T47D (cell line): ENCODE measurements at regions not wholly inside any gene's neighbourhood (a gene's known extent, or its start where the extent isn't known, plus 50 kb on each side); places are given as distances from the start of the nearest gene placed in this dataset.

Source experiments
- DNase-seq, 2 experiments: peaks; one replicate each; pipeline versions ENCODE4 v3.0.0 to v3.0.0-alpha.2; 2011 to 2012; ENCODE audit warnings: low read depth in 1 of 2, low spot score in 1 of 2
- JUND ChIP-seq: IDR thresholded peaks from 2 replicates; pipeline ENCODE4 v1.6.1; 2012; ENCODE audit warnings: low read depth
- in situ Hi-C: cut with HindIII; loops from 2 replicates; pipeline ENCODE4 v1.10.0; 2016; ENCODE audit warnings: low sequenced_read_pairs, low pct_unique_long_range_greater_than_20kb

DNA sequence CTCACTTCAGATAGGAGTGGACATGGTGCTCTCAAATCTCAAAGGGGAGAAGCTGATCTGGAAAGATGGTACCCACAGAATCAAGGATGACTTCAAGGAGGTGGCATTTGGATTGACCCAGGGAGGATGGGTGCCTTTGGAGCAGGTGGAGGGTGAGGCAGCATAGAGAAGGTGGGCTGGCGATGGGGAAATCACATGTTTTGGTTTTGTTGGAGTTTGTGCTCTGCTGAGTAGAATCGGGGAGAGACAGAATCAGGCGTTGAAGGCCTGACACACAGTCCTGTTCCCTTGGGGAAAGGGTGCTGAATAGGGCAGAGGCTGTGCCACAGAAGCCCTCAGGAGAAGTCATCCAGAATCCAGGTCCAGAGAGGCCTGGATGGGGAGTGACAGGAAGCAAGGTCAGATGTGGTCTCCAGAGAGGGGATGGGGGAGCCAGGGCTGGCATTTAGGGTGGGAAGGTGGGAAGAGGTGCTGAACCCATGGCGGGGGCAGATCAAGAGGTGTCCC is 291.1 kb downstream of the GLRX3 start:
- no peak for DNase-seq
- in situ Hi-C loops: no loop called here
- TF ChIP-seq JUND: no peak

GRCh38 chr10:130428936-130429335 is 292.7 kb downstream of the GLRX3 start:
- in situ Hi-C loops: no loop called here
- no peak for DNase-seq
- TF ChIP-seq JUND: no peak

GRCh38 chr10:130429809-130430208 is 293.6 kb downstream of the GLRX3 start:
- TF ChIP-seq JUND: no peak
- in situ Hi-C loops: no loop called here
- no peak for DNase-seq

DNA sequence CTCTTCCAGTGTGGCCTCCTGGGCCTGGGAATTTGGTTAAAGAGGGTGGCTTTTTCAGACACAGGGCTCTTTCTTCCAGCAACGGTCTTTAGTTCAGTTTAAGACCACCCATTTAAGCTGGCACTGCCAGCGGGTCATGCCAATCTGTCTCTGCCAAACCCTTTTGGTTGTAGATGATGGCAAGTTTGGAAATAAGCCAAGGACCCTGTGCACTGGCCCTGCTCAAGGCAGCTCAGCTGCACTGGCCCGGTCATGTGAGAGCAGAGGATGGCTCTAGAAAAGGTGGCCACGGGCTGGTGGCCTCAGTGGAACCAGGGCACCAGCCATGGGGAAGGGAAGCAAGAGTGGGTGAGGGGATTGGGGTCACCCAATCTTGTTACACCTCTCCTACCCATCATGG is 294.1 kb downstream of the GLRX3 start:
- DNase-seq: no peak
- no peak for TF ChIP-seq JUND
- in situ Hi-C loops: no loop called here

- no peak for DNase-seq
- in situ Hi-C loops: no loop called here
- TF ChIP-seq JUND: no peak
Observed at GRCh38 chr10:130430852-130431704, 294.9 kb downstream of the GLRX3 start.

DNA sequence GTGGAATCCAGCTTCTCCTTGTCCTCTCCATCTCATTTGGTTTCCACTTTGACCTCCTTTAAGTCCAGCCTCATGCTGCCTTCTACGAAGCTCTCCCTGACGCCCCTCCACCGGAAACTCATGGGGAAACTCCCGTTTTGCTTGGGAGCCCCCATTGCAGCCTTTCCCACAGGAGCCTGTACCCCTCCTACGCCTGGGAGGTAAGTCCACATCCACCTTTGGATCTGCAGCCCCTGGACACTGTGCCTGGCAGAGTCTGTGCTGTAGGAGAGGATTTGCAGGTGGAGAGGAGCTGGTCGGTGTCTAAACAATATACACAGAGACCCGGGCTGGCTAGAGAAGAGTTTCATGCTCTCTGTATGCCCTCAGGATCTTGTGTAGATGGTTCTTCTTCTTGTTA is 296.1 kb downstream of the GLRX3 start:
- in situ Hi-C loops: no loop called here
- TF ChIP-seq JUND: no peak
- no peak for DNase-seq

GRCh38 chr10:130432850-130433249 is 296.7 kb downstream of the GLRX3 start:
- TF ChIP-seq JUND: no peak
- in situ Hi-C loops: no loop called here
- DNase-seq: no peak

DNA sequence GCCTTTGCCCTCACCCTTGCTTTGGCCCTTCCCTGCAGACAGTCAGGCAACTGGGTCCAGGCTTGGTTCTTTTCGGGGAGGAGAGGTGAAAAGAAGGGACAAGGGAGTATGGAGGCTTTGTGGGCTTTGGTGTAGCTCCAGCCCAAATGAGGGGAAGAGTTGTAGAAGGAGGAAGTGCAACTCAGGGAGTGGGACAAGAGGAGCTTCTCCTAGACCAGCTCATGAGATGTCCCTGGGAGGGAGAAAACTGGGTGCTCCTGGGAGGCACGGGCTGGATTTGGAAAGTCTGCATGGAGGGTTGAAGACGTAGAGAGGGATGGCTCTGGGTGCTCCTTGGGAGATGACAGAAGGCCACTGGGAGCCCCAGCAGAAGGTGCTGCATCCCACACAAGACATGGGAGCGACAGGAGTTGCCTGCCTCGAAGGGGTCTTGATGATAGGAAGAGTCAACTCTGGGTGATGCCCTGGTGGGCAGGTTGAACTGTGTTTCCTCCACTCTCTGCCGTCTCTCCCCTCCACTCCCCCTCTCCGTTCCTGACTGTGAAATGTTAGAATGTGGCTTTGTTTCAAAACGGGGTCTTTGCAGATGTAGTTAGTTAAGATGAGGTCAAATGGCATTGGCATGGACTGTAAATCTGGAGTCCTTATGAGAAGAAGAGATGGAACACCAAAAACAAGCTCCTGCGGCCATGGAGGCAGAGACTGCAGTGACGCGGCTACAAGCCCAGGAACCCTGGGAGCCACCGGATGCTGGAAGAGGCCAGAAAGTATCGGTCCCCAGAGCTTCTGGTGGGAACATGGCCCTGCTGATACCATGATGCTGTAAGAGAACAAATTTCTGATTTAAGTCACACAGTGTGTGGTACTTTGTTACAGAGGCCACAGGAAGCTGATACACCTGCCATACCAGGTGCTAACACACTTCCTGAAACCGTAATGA is 298.5 kb downstream of the GLRX3 start:
- in situ Hi-C loops: no loop called here
- no peak for DNase-seq
- TF ChIP-seq JUND: no peak

- no peak for DNase-seq
- in situ Hi-C loops: no loop called here
- TF ChIP-seq JUND: no peak
Observed at GRCh38 chr10:130435961-130436360, 299.8 kb downstream of the GLRX3 start.

- no peak for DNase-seq
- no peak for TF ChIP-seq JUND
- in situ Hi-C loops: no loop called here
Observed at GRCh38 chr10:130438861-130439260, 302.7 kb downstream of the GLRX3 start.

DNA sequence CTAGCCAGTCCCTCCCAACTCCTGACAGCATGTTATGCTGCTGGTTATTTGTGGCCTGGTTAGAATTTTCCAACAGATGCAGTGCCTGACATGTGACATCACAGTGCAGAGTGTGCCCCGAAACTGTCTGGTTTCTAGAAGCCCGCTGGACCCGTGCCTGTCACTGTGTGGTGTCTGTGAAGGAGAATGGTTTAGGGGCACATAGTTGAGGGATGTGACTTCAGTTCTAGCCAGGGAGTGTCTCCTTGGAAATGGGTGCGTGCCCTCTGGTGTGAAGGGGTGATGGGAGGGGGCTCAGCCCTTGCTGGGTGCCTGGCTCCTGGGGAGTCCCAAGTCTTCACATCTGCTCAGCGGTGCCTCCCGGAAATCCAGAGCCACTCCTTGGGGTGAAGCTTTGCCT is 303.6 kb downstream of the GLRX3 start:
- in situ Hi-C loops: no loop called here
- TF ChIP-seq JUND: no peak
- no peak for DNase-seq

DNA sequence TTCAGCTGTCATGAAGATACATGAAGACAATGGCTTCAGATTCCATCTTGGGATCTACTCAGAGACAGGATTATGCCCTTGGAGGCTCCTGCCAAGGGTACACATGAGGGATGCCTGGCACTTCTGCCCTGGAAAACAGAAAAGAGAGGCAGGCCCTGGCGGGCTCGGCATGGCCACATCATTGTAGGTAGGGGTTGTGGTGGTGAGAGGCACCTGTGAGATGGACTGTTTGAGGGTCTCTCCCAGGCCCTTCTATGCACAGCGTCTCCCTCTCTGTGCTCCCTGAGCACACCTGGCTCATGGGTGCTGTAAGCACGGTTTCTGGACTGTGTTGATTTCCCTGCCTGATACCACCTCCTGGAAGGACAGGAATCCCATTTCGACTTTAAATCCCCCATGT is 304.3 kb downstream of the GLRX3 start:
- no peak for TF ChIP-seq JUND
- no peak for DNase-seq
- in situ Hi-C loops: no loop called here

DNA sequence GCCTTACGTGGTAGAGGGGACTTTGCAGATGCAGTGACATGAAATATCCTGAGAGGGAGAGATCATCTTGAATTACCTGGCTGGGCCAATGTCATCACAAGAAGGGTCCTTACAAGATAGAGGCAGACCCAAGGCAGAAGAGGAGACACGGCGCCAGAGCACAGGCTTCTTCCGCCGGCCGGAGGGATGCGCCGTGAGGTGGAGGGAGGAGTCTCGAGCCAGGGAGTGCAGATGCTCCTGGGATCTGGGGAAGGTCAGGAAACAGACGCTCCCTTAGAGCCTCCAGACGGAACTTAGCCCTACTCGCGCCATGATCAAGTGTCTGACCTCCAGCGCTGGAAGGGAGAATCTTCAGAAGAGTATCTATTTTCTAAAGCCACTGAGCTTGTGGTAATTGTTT is 304.8 kb downstream of the GLRX3 start:
- in situ Hi-C loops: no loop called here
- DNase-seq: no peak
- no peak for TF ChIP-seq JUND
